ENCODE measurements at regions not wholly inside any gene's neighbourhood (a gene's known extent, or its start where the extent isn't known, plus 50 kb on each side); places are given as distances from the start of the nearest gene placed in this dataset.

- DNase-seq (ENCODE audit: low spot score in 2 of 2, unreplicated experiment in 2 of 2), result no peak
- Mint-ChIP-seq H3K27me3 (ENCODE audit: low read depth) (no peaks in the 10 kb centered on the region), H3K4me3 (no peak overlapping the region), H3K27ac (no peak overlapping the region), H3K4me1 (no peaks in the 10 kb centered on the region), H3K9me3 (peaks cover 3% of the 10 kb centered on the region), H3K36me3 (no peaks in the 10 kb centered on the region)
- no peak for TF ChIP-seq CTCF (IDR thresholded peaks at IDR 0.05; ENCODE audit: unreplicated experiment)
Measured at GRCh38 chr4:129645461-129645860, 549.5 kb downstream of the C4orf33 start.

- Mint-ChIP-seq H3K4me3 (no peak overlapping the region), H3K4me1 (no peaks in the 10 kb centered on the region), H3K9me3 (no peaks in the 10 kb centered on the region), H3K27ac (no peak overlapping the region), H3K36me3 (no peaks in the 10 kb centered on the region), H3K27me3 (ENCODE audit: low read depth) (no peaks in the 10 kb centered on the region)
- TF ChIP-seq CTCF (IDR thresholded peaks at IDR 0.05; ENCODE audit: unreplicated experiment), result no peak
- DNase-seq (ENCODE audit: low spot score in 2 of 2, unreplicated experiment in 2 of 2), result no peak
Measured at GRCh38 chr4:129668092-129668491, 572.1 kb downstream of the C4orf33 start.

- no peak for TF ChIP-seq CTCF (IDR thresholded peaks at IDR 0.05; ENCODE audit: unreplicated experiment)
- no peaks in the 10 kb centered on the region for H3K36me3 Mint-ChIP-seq
- no peak for DNase-seq (ENCODE audit: low spot score in 2 of 2, unreplicated experiment in 2 of 2)
- H3K9me3 Mint-ChIP-seq, result peaks cover 18% of the 10 kb centered on the region
- no peak overlapping the region for H3K4me3 Mint-ChIP-seq
- H3K27ac Mint-ChIP-seq, result no peak overlapping the region
- no peaks in the 10 kb centered on the region for H3K4me1 Mint-ChIP-seq
- no peaks in the 10 kb centered on the region for H3K27me3 Mint-ChIP-seq (ENCODE audit: low read depth)
Measured at GRCh38 chr4:129672941-129673340, 577.0 kb downstream of the C4orf33 start.

GRCh38 chr4:129675036-129675435, 579.1 kb downstream of the C4orf33 start:
- H3K4me1 Mint-ChIP-seq, result no peaks in the 10 kb centered on the region
- H3K4me3 Mint-ChIP-seq, result no peak overlapping the region
- TF ChIP-seq CTCF (IDR thresholded peaks at IDR 0.05; ENCODE audit: unreplicated experiment), result no peak
- no peak for DNase-seq (ENCODE audit: low spot score in 2 of 2, unreplicated experiment in 2 of 2)
- no peaks in the 10 kb centered on the region for H3K36me3 Mint-ChIP-seq
- no peaks in the 10 kb centered on the region for H3K27me3 Mint-ChIP-seq (ENCODE audit: low read depth)
- H3K27ac Mint-ChIP-seq, result no peak overlapping the region
- H3K9me3 Mint-ChIP-seq, result peaks cover 26% of the 10 kb centered on the region

GRCh38 chr4:129676934-129677333, 581.0 kb downstream of the C4orf33 start:
- peaks cover 26% of the 10 kb centered on the region for H3K9me3 Mint-ChIP-seq
- TF ChIP-seq CTCF (IDR thresholded peaks at IDR 0.05; ENCODE audit: unreplicated experiment), result no peak
- H3K4me3 Mint-ChIP-seq, result no peak overlapping the region
- no peak overlapping the region for H3K27ac Mint-ChIP-seq
- no peak for DNase-seq (ENCODE audit: low spot score in 2 of 2, unreplicated experiment in 2 of 2)
- H3K4me1 Mint-ChIP-seq, result no peaks in the 10 kb centered on the region
- H3K36me3 Mint-ChIP-seq, result no peaks in the 10 kb centered on the region
- H3K27me3 Mint-ChIP-seq (ENCODE audit: low read depth), result no peaks in the 10 kb centered on the region

GRCh38 chr4:129682586-129682985, 586.6 kb downstream of the C4orf33 start:
- Mint-ChIP-seq H3K36me3 (no peaks in the 10 kb centered on the region), H3K4me1 (no peaks in the 10 kb centered on the region), H3K4me3 (no peak overlapping the region), H3K27ac (no peak overlapping the region), H3K9me3 (peaks cover 12% of the 10 kb centered on the region), H3K27me3 (ENCODE audit: low read depth) (no peaks in the 10 kb centered on the region)
- no peak for DNase-seq (ENCODE audit: low spot score in 2 of 2, unreplicated experiment in 2 of 2)
- no peak for TF ChIP-seq CTCF (IDR thresholded peaks at IDR 0.05; ENCODE audit: unreplicated experiment)
